H1 (cell line): ENCODE measurements at regions not wholly inside any gene's neighbourhood (a gene's known extent, or its start where the extent isn't known, plus 50 kb on each side); places are given as distances from the start of the nearest gene placed in this dataset.

Source experiments
- CTCF ChIA-PET: fragments of 300-600 bp; sonication (Branson Sonifier 250); formaldehyde crosslinking; loops from one replicate; lab custom pipeline; 2021; ENCODE audit not compliant: partially characterized antibody; lab: Charles Lee
- POLR2A ChIA-PET: fragments of 300-600 bp; sonication (Branson Sonifier 250); formaldehyde crosslinking; loops from one replicate; lab custom pipeline; 2021; ENCODE audit warnings: inconsistent platforms; ENCODE audit not compliant: partially characterized antibody; lab: Charles Lee
- DNase-seq, 2 experiments: peaks; one replicate each; pipeline versions ENCODE4 v3.0.0 to v3.0.0-alpha.2; 2010 to 2022; ENCODE audit warnings: low spot score in 2 of 2, low read depth in 1 of 2, mixed read lengths in 1 of 2
- FAIRE-seq: peaks from 2 replicates; lab custom pipeline; 2011; peaks lifted over from hg19 to GRCh38; lab: Jason Lieb, UNC
- H2AFZ ChIP-seq: 2 replicates; pipeline ENCODE4 v1.8.1; 2012; ENCODE audit warnings: low read length, inconsistent platforms
- H2AK5ac ChIP-seq: 2 replicates; pipeline ENCODE4 v1.6.1; 2013; ENCODE audit warnings: low read depth, low read length
- H2BK120ac ChIP-seq: replicated peaks from 2 replicates; pipeline ENCODE3; 2013; ENCODE audit warnings: low read depth, low read length, inconsistent platforms
- H2BK12ac ChIP-seq: 2 replicates; pipeline ENCODE4 v1.6.1; 2013; ENCODE audit warnings: low read depth, low read length
- H2BK15ac ChIP-seq: 2 replicates; pipeline ENCODE4 v1.6.1; 2013; ENCODE audit warnings: low read length
- H2BK20ac ChIP-seq: 2 replicates; pipeline ENCODE4 v1.6.1; 2013; ENCODE audit warnings: low read length
- H2BK5ac ChIP-seq: 2 replicates; pipeline ENCODE4 v1.6.1; 2013; ENCODE audit warnings: low read depth, low read length
- H3K14ac ChIP-seq: 2 replicates; pipeline ENCODE4 v1.6.1; 2013; ENCODE audit warnings: inconsistent platforms; ENCODE audit not compliant: insufficient read length
- H3K18ac ChIP-seq: 2 replicates; pipeline ENCODE4 v1.6.1; 2013; ENCODE audit warnings: low read length; ENCODE audit errors: extremely low read depth
- H3K23ac ChIP-seq: 2 replicates; pipeline ENCODE4 v1.6.1; 2013; ENCODE audit warnings: inconsistent platforms; ENCODE audit not compliant: insufficient read length
- H3K23me2 ChIP-seq: 2 replicates; pipeline ENCODE4 v1.6.1; 2013; ENCODE audit warnings: low read depth, low read length
- H3K27ac ChIP-seq: 2 replicates; pipeline ENCODE4 v1.6.1; 2011; ENCODE audit warnings: low read depth, low read length, inconsistent platforms
- H3K27me3 ChIP-seq, 4 experiments: replicated peaks in 1 of 4; 1 replicate in 1 of 4; 2 replicates in 3 of 4; pipeline versions ENCODE4 v1.6.1 to v1.8.1; 2011 to 2013; ENCODE audit warnings: low read length in 3 of 4, mild to moderate bottlenecking in 3 of 4, inconsistent platforms in 2 of 4, mixed read lengths in 2 of 4, moderate library complexity in 1 of 4; ENCODE audit not compliant: control insufficient read depth in 3 of 4, insufficient read depth in 3 of 4; ENCODE audit errors: extremely low read depth in 1 of 4
- H3K36me3 ChIP-seq, 4 experiments: 2 replicates each; pipeline versions ENCODE4 v1.6.1 to v1.8.1; 2011 to 2013; ENCODE audit warnings: mild to moderate bottlenecking in 4 of 4, low read length in 3 of 4, moderate library complexity in 2 of 4, control low read depth in 1 of 4, inconsistent platforms in 1 of 4; ENCODE audit not compliant: insufficient read depth in 4 of 4, control insufficient read depth in 2 of 4
- H3K4ac ChIP-seq: replicated peaks from 2 replicates; pipeline ENCODE3; 2013; ENCODE audit warnings: low read length, low read depth, mixed read lengths, inconsistent platforms; ENCODE audit not compliant: insufficient read length
- H3K4me1 ChIP-seq, 4 experiments: replicated peaks in 1 of 4; 1 replicate in 1 of 4; 2 replicates in 3 of 4; pipeline versions ENCODE4 v1.6.1 to v1.8.1; 2011 to 2013; ENCODE audit warnings: low read length in 3 of 4, inconsistent platforms in 2 of 4, mixed read lengths in 1 of 4; ENCODE audit not compliant: insufficient read depth in 4 of 4, control insufficient read depth in 3 of 4
- H3K4me2 ChIP-seq, 2 experiments: 2 replicates each; pipeline versions ENCODE4 v1.6.1 to v1.8.1; 2011 to 2013; ENCODE audit warnings: low read depth in 2 of 2, low read length in 2 of 2, control low read depth in 1 of 2, inconsistent platforms in 1 of 2, mild to moderate bottlenecking in 1 of 2; ENCODE audit not compliant: insufficient read depth in 1 of 2
- H3K4me3 ChIP-seq, 4 experiments: fragments of 200-600, 300-600 bp in 1 of 4; sonication (generic), shearing (Covaris generic), sonication (Bioruptor Twin) in 1 of 4; 2 replicates each; pipeline versions ENCODE4 v1.5.1 to v1.8.1; 2011 to 2016; ENCODE audit warnings: low read length in 4 of 4, low read depth in 3 of 4, control low read depth in 2 of 4, inconsistent platforms in 2 of 4, mild to moderate bottlenecking in 2 of 4, mixed read lengths in 1 of 4, moderate library complexity in 1 of 4; ENCODE audit not compliant: insufficient read depth in 2 of 4; ENCODE audit errors: extremely low read depth in 1 of 4
- H3K56ac ChIP-seq: replicated peaks from 2 replicates; pipeline ENCODE3; 2013; ENCODE audit warnings: low read depth, mild to moderate bottlenecking, mixed read lengths, low read length, inconsistent platforms; ENCODE audit not compliant: insufficient read length
- H3K79me1 ChIP-seq: 2 replicates; pipeline ENCODE4 v1.6.1; 2013; ENCODE audit warnings: low read depth, low read length, control low read depth
- H3K79me2 ChIP-seq, 2 experiments: 2 replicates each; pipeline versions ENCODE4 v1.6.1 to v1.8.1; 2012 to 2013; ENCODE audit warnings: low read length in 2 of 2, mild to moderate bottlenecking in 2 of 2, inconsistent platforms in 1 of 2; ENCODE audit not compliant: insufficient read depth in 2 of 2, control insufficient read depth in 1 of 2
- H3K9ac ChIP-seq, 4 experiments: replicated peaks in 1 of 4; 1 replicate in 1 of 4; 2 replicates in 3 of 4; pipeline versions ENCODE4 v1.6.1 to v1.8.1; 2011 to 2013; ENCODE audit warnings: low read depth in 3 of 4, low read length in 3 of 4, control low read depth in 2 of 4, mild to moderate bottlenecking in 2 of 4, moderate library complexity in 2 of 4, inconsistent platforms in 1 of 4; ENCODE audit errors: extremely low read depth in 1 of 4
- H3K9me3 ChIP-seq, 2 experiments: 2 replicates each; pipeline versions ENCODE4 v1.6.1 to v1.8.1; 2012 to 2013; ENCODE audit warnings: mild to moderate bottlenecking in 2 of 2, moderate library complexity in 2 of 2, control low read depth in 1 of 2, inconsistent platforms in 1 of 2, low read depth in 1 of 2, low read length in 1 of 2, mixed read lengths in 1 of 2; ENCODE audit not compliant: insufficient read depth in 2 of 2
- H4K20me1 ChIP-seq, 2 experiments: replicated peaks in 1 of 2; 2 replicates each; pipeline versions ENCODE3 to v1.8.1; 2011 to 2013; ENCODE audit warnings: inconsistent platforms in 2 of 2, low read length in 2 of 2, mild to moderate bottlenecking in 1 of 2; ENCODE audit not compliant: insufficient read depth in 2 of 2, control insufficient read depth in 1 of 2
- H4K5ac ChIP-seq: 2 replicates; pipeline ENCODE4 v1.6.1; 2013; ENCODE audit warnings: low read length, low read depth, mixed read lengths, inconsistent platforms; ENCODE audit not compliant: insufficient read length
- H4K8ac ChIP-seq: 2 replicates; pipeline ENCODE4 v1.8.0; 2013; ENCODE audit warnings: mild to moderate bottlenecking, moderate library complexity, low read length, inconsistent platforms; ENCODE audit not compliant: insufficient read depth; ENCODE audit errors: extremely low read depth
- H4K91ac ChIP-seq: replicated peaks from 2 replicates; pipeline ENCODE3; 2013; ENCODE audit warnings: low read length, mixed read lengths, inconsistent platforms; ENCODE audit not compliant: insufficient read length
- JUND ChIP-seq: IDR thresholded peaks from 2 replicates; pipeline ENCODE4 v1.6.1; 2011; ENCODE audit warnings: mild to moderate bottlenecking, improper control_type of control experiment, low read length
- KDM4A ChIP-seq: IDR thresholded peaks from one replicate; pipeline ENCODE4 v1.7.1; 2012; ENCODE audit warnings: low read depth, mild to moderate bottlenecking, moderate library complexity, low read length, inconsistent platforms; ENCODE audit not compliant: severe bottlenecking
- KDM5A ChIP-seq: fragments of 200-600 bp; IDR thresholded peaks from 2 replicates; pipeline ENCODE4 v1.7.1; 2012; ENCODE audit warnings: mild to moderate bottlenecking, low read length, inconsistent platforms, mixed read lengths
- NRF1 ChIP-seq: IDR thresholded peaks from 2 replicates; pipeline ENCODE4 v1.6.1; 2011; ENCODE audit warnings: mild to moderate bottlenecking, low read depth, low read length, improper control_type of control experiment
- POU5F1 ChIP-seq: IDR thresholded peaks from 2 replicates; pipeline ENCODE4 v1.6.1; 2011; ENCODE audit warnings: low read depth, mild to moderate bottlenecking, low read length, moderate library complexity
- RAD21 ChIP-seq, 2 experiments: IDR thresholded peaks in 1 of 2; conservative IDR thresholded peaks in 1 of 2; 2 replicates each; pipeline ENCODE4 v1.6.1; 2011; ENCODE audit warnings: low read depth in 2 of 2, low read length in 2 of 2, improper control_type of control experiment in 1 of 2, inconsistent platforms in 1 of 2, mild to moderate bottlenecking in 1 of 2, moderate library complexity in 1 of 2
- RBBP5 ChIP-seq: IDR thresholded peaks from 2 replicates; pipeline ENCODE4 v1.7.1; 2012; ENCODE audit warnings: low read depth, mild to moderate bottlenecking, inconsistent platforms, low read length, moderate library complexity, borderline replicate concordance
- SIN3A ChIP-seq, 2 experiments: IDR thresholded peaks in 1 of 2; conservative IDR thresholded peaks in 1 of 2; 2 replicates each; pipeline ENCODE4 v1.6.1; 2011 to 2012; ENCODE audit warnings: low read length in 2 of 2, improper control_type of control experiment in 1 of 2, low read depth in 1 of 2, mild to moderate bottlenecking in 1 of 2
- SIX5 ChIP-seq: IDR thresholded peaks from 2 replicates; pipeline ENCODE4 v1.6.1; 2011; ENCODE audit warnings: mild to moderate bottlenecking, low read depth, low read length
- SP4 ChIP-seq: IDR thresholded peaks from 2 replicates; pipeline ENCODE4 v1.6.1; 2012; ENCODE audit warnings: low read length, inconsistent platforms
- YY1 ChIP-seq: IDR thresholded peaks from 2 replicates; pipeline ENCODE4 v1.6.1; 2011; ENCODE audit warnings: low read depth, mild to moderate bottlenecking, low read length
- whole genome bisulfite sequencing, 2 experiments: shearing (Covaris generic) in 1 of 2; methylation state at CpG; one replicate each; pipeline versions ENCODE4 v1.1.6 to v1.1.7; 2013 to 2015; ENCODE audit warnings: low lambda C conversion rate in 2 of 2, mixed read lengths in 2 of 2, inconsistent platforms in 1 of 2, low coverage in 1 of 2, missing lambda C conversion rate in 1 of 2; ENCODE audit not compliant: insufficient replicate concordance in 2 of 2, insufficient coverage in 1 of 2, insufficient read length in 1 of 2; ENCODE audit errors: extremely low coverage in 1 of 2, missing lambda C conversion rate in 1 of 2; 5-methylcytosine and 5-hydroxymethylcytosine counted together
- TF ChIP-seq, protein P1 (sequence below), 3 experiments: IDR thresholded peaks; 1 replicate in 2 of 3; 2 replicates in 1 of 3; pipeline versions ENCODE4 v1.5.1 to v1.6.1; 2011; ENCODE audit warnings: low read length in 3 of 3, mild to moderate bottlenecking in 3 of 3, inconsistent platforms in 2 of 3, low read depth in 1 of 3, moderate library complexity in 1 of 3; ENCODE audit not compliant: insufficient read depth in 1 of 3; ENCODE audit errors: control extremely low read depth in 1 of 3

DNA sequence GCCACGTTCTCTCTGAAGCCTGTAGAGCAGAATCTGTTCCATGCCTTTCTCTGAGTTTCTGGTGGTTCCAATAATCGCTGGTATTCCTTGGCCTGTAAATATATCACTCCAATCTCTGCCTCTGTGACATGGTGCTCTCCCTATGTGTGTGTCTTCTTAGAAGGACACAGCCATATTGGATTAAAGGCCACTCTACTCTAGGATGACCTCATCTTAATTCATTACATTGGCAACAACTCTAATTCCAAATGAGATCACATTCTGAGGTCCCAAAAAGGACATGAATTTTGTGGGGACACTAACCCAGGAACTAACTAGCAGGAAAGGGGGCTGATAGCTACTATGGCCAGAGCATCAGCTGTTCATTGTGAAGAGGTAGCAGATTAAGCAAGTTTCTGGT, 110.7 kb downstream of the KLF12 start:
- FAIRE-seq = no peak
- H2BK12ac ChIP-seq = no peak overlapping the region
- 97% methylated on average over 2 of the region's 2 CpGs; no CpG with 5 or more reads in 1 of the 2 experiments for WGBS, 2 experiments
- TF ChIP-seq YY1 (no peak), POU5F1 (no peak), SP4 (no peak), SIX5 (no peak), KDM5A (no peak), JUND (no peak), RBBP5 (no peak), RAD21 (IDR thresholded peaks at IDR 0.05 in 1 of 2, conservative IDR thresholded peaks at IDR 0.05 in 1 of 2; ENCODE audit: low read depth in 2 of 2, low read length in 2 of 2) (no peak), NRF1 (no peak), SIN3A (conservative IDR thresholded peaks at IDR 0.05 in 1 of 2, IDR thresholded peaks at IDR 0.05 in 1 of 2; ENCODE audit: low read depth in 1 of 2, low read length in 2 of 2) (no peak), KDM4A (no peak)
- TF ChIP-seq, protein P1, sequence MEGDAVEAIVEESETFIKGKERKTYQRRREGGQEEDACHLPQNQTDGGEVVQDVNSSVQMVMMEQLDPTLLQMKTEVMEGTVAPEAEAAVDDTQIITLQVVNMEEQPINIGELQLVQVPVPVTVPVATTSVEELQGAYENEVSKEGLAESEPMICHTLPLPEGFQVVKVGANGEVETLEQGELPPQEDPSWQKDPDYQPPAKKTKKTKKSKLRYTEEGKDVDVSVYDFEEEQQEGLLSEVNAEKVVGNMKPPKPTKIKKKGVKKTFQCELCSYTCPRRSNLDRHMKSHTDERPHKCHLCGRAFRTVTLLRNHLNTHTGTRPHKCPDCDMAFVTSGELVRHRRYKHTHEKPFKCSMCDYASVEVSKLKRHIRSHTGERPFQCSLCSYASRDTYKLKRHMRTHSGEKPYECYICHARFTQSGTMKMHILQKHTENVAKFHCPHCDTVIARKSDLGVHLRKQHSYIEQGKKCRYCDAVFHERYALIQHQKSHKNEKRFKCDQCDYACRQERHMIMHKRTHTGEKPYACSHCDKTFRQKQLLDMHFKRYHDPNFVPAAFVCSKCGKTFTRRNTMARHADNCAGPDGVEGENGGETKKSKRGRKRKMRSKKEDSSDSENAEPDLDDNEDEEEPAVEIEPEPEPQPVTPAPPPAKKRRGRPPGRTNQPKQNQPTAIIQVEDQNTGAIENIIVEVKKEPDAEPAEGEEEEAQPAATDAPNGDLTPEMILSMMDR (IDR thresholded peaks at IDR 0.05; ENCODE audit: control extremely low read depth in 1 of 3, insufficient read depth in 1 of 3, low read depth in 1 of 3, low read length in 3 of 3) = no peak

More for the DNA sequence above, 110.7 kb downstream of the KLF12 start:
- Histone ChIP-seq H2BK120ac (no peak overlapping the region), H3K9ac (no peak overlapping the region), H4K91ac (no peak overlapping the region), H3K4me1 (peaks cover 0 to 14% (median 3%) of the 10 kb centered on the region in 4 experiments; a peak in 4 of 7 replicates), H3K4me2 (no peak overlapping the region), H2AFZ (no peak overlapping the region), H2BK5ac (no peak overlapping the region), H3K4me3 (no peak overlapping the region), H3K18ac (no peak overlapping the region), H3K14ac (no peak overlapping the region), H4K5ac (no peak overlapping the region), H3K9me3 (no peaks in the 10 kb centered on the region), H2AK5ac (no peak overlapping the region), H4K8ac (no peak overlapping the region), H3K79me1 (no peaks in the 10 kb centered on the region), H4K20me1 (no peaks in the 10 kb centered on the region), H2BK15ac (no peak overlapping the region), H3K27ac (no peak overlapping the region), H3K79me2 (no peaks in the 10 kb centered on the region), H3K23ac (no peak overlapping the region), H3K56ac (no peak overlapping the region), H3K27me3 (no peaks in the 10 kb centered on the region), H2BK20ac (no peak overlapping the region), H3K36me3 (no peaks in the 10 kb centered on the region), H3K23me2 (no peaks in the 10 kb centered on the region; the same call in 1 of the 2 replicates), H3K4ac (no peak overlapping the region)
- no peak for DNase-seq
- ChIA-PET POLR2A (no interaction called here), CTCF (interaction anchor here (0.9 to 2.7 kb wide), 6 partner anchors 12 to 263 kb away, joined by 3 to 9 read pairs (median 4); no protein-coding TSS in a partner anchor)
